VCaP (cell line): ENCODE measurements at regions not wholly inside any gene's neighbourhood (a gene's known extent, or its start where the extent isn't known, plus 50 kb on each side); places are given as distances from the start of the nearest gene placed in this dataset.

Experiments used
- H3K27ac ChIP-seq: fragments of 450-650 bp; 2 replicates; pipeline ENCODE4 v1.5.1; 2017
- TF ChIP-seq, protein P1 (sequence below): fragments of 450-650 bp; conservative IDR thresholded peaks from 2 replicates; pipeline ENCODE4 v1.5.1; 2017; ENCODE audit warnings: mild to moderate bottlenecking, moderate library complexity

DNA sequence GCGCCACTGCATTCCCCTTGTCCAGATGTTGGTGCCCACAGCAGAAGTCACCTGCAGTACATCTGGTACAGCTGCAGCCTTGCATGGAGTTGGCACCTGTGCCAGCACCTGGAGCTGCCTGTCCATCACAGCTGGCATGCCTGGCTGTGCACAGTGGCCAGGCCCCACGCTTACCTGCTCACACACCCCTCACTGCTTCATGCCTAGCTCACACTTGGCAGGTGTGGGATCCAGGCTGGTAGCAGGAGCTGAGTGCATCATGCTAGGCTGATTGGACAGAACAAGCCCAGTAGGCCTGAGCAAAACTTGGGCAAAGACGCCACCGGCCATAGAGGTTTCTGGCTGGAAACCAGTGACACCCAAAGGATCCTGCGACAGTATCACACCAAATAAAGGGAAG lies 402.8 kb downstream of the FOXG1 start:
- TF ChIP-seq, protein P1, sequence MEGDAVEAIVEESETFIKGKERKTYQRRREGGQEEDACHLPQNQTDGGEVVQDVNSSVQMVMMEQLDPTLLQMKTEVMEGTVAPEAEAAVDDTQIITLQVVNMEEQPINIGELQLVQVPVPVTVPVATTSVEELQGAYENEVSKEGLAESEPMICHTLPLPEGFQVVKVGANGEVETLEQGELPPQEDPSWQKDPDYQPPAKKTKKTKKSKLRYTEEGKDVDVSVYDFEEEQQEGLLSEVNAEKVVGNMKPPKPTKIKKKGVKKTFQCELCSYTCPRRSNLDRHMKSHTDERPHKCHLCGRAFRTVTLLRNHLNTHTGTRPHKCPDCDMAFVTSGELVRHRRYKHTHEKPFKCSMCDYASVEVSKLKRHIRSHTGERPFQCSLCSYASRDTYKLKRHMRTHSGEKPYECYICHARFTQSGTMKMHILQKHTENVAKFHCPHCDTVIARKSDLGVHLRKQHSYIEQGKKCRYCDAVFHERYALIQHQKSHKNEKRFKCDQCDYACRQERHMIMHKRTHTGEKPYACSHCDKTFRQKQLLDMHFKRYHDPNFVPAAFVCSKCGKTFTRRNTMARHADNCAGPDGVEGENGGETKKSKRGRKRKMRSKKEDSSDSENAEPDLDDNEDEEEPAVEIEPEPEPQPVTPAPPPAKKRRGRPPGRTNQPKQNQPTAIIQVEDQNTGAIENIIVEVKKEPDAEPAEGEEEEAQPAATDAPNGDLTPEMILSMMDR = no peak
- no peak overlapping the region for H3K27ac ChIP-seq

DNA sequence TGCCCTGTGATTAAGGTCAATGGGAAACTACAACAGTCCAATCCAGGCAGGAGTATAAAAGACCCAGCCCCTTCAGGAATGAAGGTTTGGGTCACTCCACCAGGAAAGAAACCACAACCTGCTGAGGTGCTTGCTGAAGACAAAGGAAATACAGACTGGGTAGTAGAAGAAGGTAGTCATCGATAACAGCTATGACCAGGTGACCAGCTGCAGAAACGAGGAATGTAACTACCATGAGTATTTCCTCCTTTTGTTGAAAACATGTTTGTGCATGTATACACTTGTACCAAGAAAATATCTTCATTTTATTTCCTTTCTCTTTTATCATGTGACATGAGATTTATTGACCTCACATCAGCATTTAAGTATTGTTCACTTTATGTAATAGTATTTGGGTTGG lies 409.1 kb downstream of the FOXG1 start:
- no peak overlapping the region for H3K27ac ChIP-seq
- TF ChIP-seq, protein P1 = no peak

DNA sequence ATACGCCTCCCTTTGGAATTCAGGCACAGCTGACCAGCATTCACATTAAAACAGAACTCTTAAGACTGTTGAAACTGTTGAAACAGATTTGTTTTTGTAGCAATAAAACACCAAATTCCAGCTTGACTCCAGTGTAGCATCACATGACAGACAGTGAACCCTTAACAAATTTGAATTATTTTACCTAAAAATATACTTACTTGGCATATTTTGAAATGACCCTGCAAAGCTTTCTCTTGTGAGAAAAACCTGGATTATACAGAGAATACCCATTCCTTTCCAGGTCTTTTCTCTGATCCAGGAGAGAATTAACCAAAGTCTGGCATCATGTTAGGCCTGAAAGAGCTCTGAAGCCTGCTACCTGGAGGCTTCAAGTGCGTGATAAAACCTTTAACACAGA lies 410.3 kb downstream of the FOXG1 start:
- TF ChIP-seq, protein P1 = no peak
- no peak overlapping the region for H3K27ac ChIP-seq

DNA sequence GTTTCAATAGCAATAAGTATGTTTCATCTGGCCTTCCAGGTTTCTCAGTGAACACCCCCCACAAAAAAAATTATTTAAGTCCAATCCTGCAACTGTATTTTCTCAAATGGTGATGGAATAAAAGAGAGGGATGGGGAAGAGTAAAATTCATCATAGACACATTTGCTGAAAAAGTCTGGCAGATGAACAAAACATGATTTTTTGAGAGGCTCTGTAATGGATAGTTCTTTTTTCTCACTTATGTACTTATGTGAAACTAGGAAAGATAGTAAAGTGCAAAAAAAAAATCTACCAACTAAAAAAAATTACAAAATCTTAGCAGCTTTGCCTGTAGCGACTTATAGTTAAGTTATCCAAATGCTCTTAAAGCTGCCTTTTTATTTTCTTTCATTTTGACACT lies 412.4 kb downstream of the FOXG1 start:
- H3K27ac ChIP-seq = no peak overlapping the region
- TF ChIP-seq, protein P1 = no peak

DNA sequence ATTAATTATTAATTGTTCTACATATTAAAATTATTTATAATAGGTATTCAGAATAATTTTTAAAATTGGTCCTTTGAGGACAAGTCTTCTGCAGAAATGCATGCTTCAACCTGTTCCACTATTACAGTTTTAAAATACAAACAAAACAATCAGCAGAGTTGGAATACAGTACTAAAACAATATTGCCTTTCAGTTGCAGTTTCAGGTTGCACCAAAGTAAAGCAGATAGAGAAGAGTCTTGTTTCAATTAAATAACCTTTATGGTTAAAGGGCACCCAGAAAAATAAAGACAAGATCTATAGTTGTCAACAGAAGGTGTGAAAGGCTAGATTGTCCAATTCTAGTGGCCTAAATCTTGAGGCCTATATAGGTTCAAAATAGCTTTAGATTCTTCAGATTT lies 424.5 kb downstream of the FOXG1 start:
- TF ChIP-seq, protein P1 = no peak
- H3K27ac ChIP-seq = no peak overlapping the region

DNA sequence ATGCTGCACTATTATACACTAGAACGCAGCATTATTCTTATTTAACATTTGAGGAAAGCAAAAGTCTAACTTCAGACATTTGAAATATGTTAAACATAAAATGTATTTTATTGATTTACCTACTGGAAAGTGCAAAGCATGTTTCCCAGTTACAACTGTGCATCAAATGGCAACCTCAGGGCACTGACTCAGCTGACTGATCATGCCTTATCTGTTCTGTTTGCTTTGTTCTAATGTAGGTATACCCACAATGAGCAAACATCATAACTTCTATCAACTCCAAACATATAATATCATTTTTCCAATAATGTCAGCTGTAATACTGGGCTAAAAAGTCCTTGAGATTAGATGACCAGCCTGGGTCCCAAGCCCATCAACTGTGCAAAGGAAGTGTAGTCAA lies 431.0 kb downstream of the FOXG1 start:
- TF ChIP-seq, protein P1 = no peak

DNA sequence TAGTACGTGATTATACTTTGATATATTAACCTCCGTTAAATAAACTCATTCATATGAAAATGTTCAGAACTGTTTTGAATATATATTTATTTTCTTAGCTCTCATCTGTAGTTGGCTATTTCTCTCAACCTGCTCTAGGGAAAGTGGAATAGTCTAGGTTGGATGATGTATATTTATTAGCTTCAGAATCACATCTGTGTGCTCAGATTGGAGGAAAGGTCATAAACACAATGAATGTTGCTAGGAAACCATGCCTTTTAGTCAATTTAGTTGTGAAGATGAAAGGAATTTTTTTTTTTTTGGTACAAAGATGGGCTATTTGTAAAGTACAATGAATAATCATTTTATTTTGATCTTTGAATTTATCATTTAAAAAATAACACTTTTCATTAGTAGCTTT lies 439.1 kb downstream of the FOXG1 start:
- TF ChIP-seq, protein P1 = no peak
- H3K27ac ChIP-seq = no peak overlapping the region

More for the DNA sequence above, 431.0 kb downstream of the FOXG1 start:
- peak overlapping the region; percentile 52 for H3K27ac ChIP-seq

DNA sequence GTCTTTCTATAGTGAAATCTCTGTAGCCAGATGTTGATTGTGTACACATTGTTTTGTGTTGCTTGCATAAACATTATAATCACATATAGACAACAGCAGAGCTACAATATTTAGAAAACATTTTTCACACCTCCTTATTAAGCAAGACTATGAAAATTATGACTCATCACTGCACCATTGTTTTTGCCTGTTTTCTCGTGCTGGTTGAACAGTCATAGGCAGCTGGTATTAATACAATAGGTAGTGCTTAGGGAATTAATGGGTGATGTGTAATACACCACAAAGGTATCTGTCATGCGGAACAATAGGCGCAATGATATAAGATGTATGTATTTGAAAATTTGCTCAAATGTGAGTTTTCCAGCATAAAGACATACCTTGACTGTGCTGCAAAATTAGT lies 449.3 kb downstream of the FOXG1 start:
- TF ChIP-seq, protein P1 = no peak

More for the DNA sequence above, 449.3 kb downstream of the FOXG1 start:
- H3K27ac ChIP-seq = no peak overlapping the region
